ENCODE measurements at regions not wholly inside any gene's neighbourhood (a gene's known extent, or its start where the extent isn't known, plus 50 kb on each side); places are given as distances from the start of the nearest gene placed in this dataset.

DNA sequence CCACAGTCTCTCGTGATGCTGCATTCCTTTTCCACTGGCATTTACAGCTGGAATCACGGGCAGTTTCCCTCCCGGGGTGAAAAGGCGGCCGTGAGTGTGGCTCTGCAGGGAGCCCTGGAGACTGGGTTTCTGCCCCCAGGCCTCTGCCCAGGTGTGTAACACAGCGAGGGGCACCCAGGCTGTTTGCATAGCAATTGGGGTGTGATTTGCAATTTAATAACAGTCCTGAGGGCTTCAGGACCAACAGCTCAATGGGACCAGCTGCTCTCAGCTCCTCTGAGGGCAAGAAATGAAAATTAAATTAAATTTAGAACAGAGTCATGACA, 99.0 kb upstream of the SHOX start:
- no peak overlapping the region for H2BK5ac ChIP-seq (ENCODE audit: insufficient read length, low read length)
- H3K79me2 ChIP-seq (ENCODE audit: insufficient read depth, low read length) = no peaks in the 10 kb centered on the region
- H3K79me1 ChIP-seq (ENCODE audit: insufficient read depth, low read depth, low read length, poor library complexity, severe bottlenecking) = no peaks in the 10 kb centered on the region
- DNase-seq = peak; percentile 68
- no peak overlapping the region for H3K4ac ChIP-seq (ENCODE audit: low read depth, low read length)
- no peak overlapping the region for H3T11ph ChIP-seq (ENCODE audit: low read length)
- H2AK5ac ChIP-seq (ENCODE audit: insufficient read length, low read length) = no peak overlapping the region
- no peak overlapping the region for H2BK120ac ChIP-seq (ENCODE audit: low read depth, low read length, poor library complexity, severe bottlenecking)
- no peak overlapping the region for H3K14ac ChIP-seq (ENCODE audit: insufficient read depth, low read length)
- no peak overlapping the region for H3K56ac ChIP-seq (ENCODE audit: insufficient read length, low read depth, low read length)
- peak overlapping the region; percentile 42 to 69 for H3K4me3 Mint-ChIP-seq
- no peak overlapping the region for H3K27ac ChIP-seq (ENCODE audit: insufficient read length, low read depth, low read length)
- no peak overlapping the region for H4K5ac ChIP-seq (ENCODE audit: insufficient read length, low read depth, low read length)
- peak overlapping the region; percentile 34 for H2BK20ac ChIP-seq (ENCODE audit: low read depth, low read length, poor library complexity, severe bottlenecking)
- TF ChIP-seq, protein P1, sequence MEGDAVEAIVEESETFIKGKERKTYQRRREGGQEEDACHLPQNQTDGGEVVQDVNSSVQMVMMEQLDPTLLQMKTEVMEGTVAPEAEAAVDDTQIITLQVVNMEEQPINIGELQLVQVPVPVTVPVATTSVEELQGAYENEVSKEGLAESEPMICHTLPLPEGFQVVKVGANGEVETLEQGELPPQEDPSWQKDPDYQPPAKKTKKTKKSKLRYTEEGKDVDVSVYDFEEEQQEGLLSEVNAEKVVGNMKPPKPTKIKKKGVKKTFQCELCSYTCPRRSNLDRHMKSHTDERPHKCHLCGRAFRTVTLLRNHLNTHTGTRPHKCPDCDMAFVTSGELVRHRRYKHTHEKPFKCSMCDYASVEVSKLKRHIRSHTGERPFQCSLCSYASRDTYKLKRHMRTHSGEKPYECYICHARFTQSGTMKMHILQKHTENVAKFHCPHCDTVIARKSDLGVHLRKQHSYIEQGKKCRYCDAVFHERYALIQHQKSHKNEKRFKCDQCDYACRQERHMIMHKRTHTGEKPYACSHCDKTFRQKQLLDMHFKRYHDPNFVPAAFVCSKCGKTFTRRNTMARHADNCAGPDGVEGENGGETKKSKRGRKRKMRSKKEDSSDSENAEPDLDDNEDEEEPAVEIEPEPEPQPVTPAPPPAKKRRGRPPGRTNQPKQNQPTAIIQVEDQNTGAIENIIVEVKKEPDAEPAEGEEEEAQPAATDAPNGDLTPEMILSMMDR (conservative IDR thresholded peaks at IDR 0.05) = no peak
- no peaks in the 10 kb centered on the region for H4K20me1 ChIP-seq (ENCODE audit: control insufficient read depth, insufficient read depth, insufficient read length)
- peak overlapping the region; percentile 15 to 97 (median 94); a peak in 6 of 7 replicates for H3K27ac Mint-ChIP-seq
- peaks cover 15% of the 10 kb centered on the region for H3K27me3 Mint-ChIP-seq (ENCODE audit: low read depth)
- no CpG with 5 or more reads among the region's 6 CpGs for WGBS (ENCODE audit: extremely low coverage, insufficient read length, low lambda C conversion rate)
- no peak overlapping the region for H4K91ac ChIP-seq (ENCODE audit: insufficient read length, low read depth, low read length)
- no peaks in the 10 kb centered on the region for H3K9me3 ChIP-seq (ENCODE audit: control insufficient read depth, low read depth, low read length)
- no peak overlapping the region for H3K23ac ChIP-seq (ENCODE audit: insufficient read length, low read depth, low read length)
- peaks cover 6% of the 10 kb centered on the region for H3K23me2 ChIP-seq (ENCODE audit: insufficient read length, low read depth, low read length, poor library complexity, severe bottlenecking)
- H3K27me3 ChIP-seq (ENCODE audit: insufficient read depth, low read length) = no peaks in the 10 kb centered on the region
- H3K9ac ChIP-seq (ENCODE audit: extremely low read depth, insufficient read length, low read length) = no peak overlapping the region
- H2AFZ ChIP-seq (ENCODE audit: low read length) = no peak overlapping the region
- no peak overlapping the region for H2BK12ac ChIP-seq (ENCODE audit: insufficient read length, low read depth, low read length)
- no peaks in the 10 kb centered on the region; the same call in 1 of the 2 replicates for H3K4me1 ChIP-seq (ENCODE audit: insufficient read depth, low read length)
- H4K8ac ChIP-seq (replicated peaks; ENCODE audit: insufficient read length, low read depth, low read length) = no peak overlapping the region
- H3K18ac ChIP-seq (ENCODE audit: insufficient read length, low read depth, low read length) = no peak overlapping the region
- H2BK15ac ChIP-seq (ENCODE audit: low read depth, low read length) = no peak overlapping the region
- no peaks in the 10 kb centered on the region for H3K36me3 Mint-ChIP-seq (ENCODE audit: insufficient read depth in 1 of 3, low read depth in 3 of 3)
- H3K4me1 Mint-ChIP-seq = peaks cover 16 to 23% of the 10 kb centered on the region in 2 experiments
- H3K4me2 ChIP-seq (ENCODE audit: insufficient read depth, insufficient read length, low read length) = peak overlapping the region; percentile 67
- peaks cover 9 to 17% of the 10 kb centered on the region in 2 experiments; a peak in 3 of 5 replicates for H3K9me3 Mint-ChIP-seq
